AG20443 (cell line): ENCODE measurements at regions not wholly inside any gene's neighbourhood (a gene's known extent, or its start where the extent isn't known, plus 50 kb on each side); places are given as distances from the start of the nearest gene placed in this dataset.
A peak's percentile ranks its signal among the peaks of the same experiment; 100 is the strongest.

Experiments
- DNase-seq: peaks from one replicate; pipeline ENCODE4 v3.0.0; 2012; ENCODE audit warnings: low spot score, mixed read lengths

GRCh38 chr13:74669149-74669548 lies 534.9 kb upstream of the KLF12 start:
- no peak for DNase-seq

- no peak for DNase-seq
Measured at GRCh38 chr13:74667656-74668203, 533.5 kb upstream of the KLF12 start.

DNA sequence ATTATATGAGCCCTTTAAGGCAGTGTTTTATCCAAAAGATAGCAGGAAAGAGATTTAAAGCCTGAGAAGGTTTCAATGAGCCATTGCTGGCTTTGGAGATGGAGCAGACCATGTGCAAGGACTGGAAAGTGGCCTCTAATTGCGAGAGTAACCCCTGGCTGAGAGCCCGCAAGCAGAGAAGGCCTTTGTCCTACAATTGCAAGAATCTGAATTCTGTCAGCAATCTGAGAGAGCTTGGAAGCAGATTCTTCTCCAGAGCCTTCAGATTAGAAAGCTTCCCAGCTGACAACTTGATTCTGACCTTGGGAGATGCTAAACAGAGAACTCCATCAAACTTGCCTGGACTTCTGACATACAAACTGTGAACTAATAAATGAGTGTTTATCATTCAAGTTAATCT lies 528.7 kb upstream of the KLF12 start:
- no peak for DNase-seq

- peak; percentile 37 for DNase-seq
Measured at GRCh38 chr13:74661851-74662250, 527.6 kb upstream of the KLF12 start.

DNA sequence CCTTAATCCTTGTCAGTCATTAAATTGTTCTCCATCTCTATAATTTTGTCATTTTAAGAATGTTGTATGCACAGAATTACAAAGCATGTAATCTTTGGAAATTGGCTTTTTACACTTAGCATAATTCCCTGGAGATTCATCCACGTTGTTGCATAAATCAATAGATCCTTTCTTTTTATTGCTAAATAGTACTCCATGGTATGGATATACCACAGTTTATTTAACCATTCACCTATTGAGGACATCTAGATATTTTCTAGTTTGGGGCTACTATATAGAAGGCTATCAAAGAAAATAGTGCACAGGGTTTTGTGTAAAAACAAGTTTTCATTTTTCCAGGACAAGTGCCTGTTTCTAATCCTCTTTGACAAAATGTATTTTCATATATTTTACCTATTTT lies 523.6 kb upstream of the KLF12 start:
- DNase-seq, result no peak

GRCh38 chr13:74651121-74651520 lies 516.9 kb upstream of the KLF12 start:
- no peak for DNase-seq

- DNase-seq, result no peak
Measured at GRCh38 chr13:74647991-74648390, 513.8 kb upstream of the KLF12 start.

DNA sequence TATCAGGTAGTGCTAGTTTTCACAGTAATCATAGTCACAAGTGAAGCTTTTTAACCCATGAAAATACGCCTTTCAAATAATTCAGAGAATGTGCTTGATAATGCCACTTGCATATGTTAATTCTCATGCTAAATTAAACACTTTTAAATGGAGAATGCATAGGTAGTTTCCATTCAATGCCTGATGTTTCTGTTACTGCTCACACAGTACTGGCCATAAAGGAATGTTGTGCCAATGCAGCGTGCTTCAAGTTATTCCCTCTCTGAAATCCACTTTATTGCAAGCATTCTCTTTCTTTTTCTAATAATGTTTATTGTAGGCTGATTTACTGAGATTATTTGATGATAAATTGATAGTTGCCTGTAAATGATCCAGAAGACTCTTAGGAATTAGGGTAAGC lies 513.0 kb upstream of the KLF12 start:
- no peak for DNase-seq

GRCh38 chr13:74646091-74646490 lies 511.9 kb upstream of the KLF12 start:
- no peak for DNase-seq

DNA sequence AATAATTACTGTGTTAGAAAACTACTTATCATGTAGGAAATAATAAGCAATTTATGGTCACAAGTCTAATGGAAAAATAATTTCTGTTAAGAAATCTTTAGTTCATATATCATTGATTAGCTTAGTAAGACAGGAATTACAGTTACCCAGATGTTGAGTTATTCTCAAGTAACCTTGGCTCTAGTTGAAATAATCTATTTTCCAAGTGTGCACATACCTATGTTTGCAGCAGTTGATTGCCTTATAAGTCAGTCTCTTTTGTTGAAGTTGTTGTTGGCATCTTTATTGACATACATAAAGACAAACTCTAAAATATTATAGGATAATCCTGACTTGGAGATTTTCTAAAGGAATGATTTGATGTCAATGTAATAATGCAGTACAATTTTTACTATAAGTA lies 511.4 kb upstream of the KLF12 start:
- DNase-seq, result no peak

- peak; percentile 51 for DNase-seq
Measured at GRCh38 chr13:74644229-74644628, 510.0 kb upstream of the KLF12 start.

DNA sequence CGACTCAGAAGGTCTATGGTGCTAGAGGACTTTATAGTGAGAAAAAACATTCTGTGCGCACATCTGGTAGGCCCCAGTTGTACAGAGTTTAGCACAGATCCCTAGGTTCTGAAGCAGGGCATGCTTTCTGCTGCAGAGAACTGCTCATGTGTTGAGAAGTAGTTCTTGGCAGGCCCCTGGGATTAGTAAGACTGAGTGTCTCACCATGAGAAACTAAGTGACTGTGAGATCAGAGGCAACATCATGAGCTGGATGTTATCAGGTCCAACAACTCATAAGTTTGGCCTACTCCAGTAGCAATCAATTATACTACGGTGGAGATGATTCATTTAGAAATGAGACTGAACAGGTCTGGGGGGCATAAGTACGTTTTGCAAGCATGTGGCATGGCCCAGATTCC lies 507.4 kb upstream of the KLF12 start:
- DNase-seq, result peak; percentile 70

DNA sequence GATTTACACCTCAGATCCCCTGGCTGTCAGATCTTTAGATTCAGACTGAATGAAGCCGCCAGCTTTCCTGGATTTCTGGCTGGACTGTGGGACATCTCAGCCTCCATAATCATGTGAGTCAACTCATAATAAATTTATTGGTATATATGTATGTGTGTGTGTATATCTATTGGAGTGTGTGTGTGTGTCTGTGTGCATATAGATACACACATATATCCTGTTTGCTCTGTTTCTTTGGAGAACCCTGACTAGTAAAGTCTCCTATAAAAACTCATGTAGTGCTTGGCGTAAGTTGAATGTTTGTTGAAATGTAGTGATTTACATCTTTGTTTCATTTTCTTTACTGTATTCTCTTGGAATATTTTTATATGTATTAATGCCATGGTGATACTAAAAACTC lies 499.5 kb upstream of the KLF12 start:
- no peak for DNase-seq

DNA sequence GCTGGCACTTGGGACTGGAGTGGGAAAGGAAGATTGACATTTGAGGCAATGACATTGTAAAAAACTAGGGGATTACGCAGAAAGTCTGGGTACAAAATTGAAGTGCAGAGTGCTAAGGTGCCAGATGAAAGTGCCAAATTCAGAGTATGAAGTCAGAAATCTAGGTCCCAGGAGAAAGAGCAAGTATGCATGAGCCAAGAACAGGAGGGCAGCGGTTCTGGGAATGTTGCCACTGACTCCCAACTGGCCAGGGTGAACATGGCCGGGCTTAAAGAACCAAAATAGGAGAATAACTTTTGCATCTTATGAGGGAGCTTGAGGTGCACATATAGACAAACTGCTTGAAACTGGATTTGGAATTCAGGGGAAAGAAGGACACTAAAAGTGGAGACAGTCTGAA lies 495.8 kb upstream of the KLF12 start:
- no peak for DNase-seq

DNA sequence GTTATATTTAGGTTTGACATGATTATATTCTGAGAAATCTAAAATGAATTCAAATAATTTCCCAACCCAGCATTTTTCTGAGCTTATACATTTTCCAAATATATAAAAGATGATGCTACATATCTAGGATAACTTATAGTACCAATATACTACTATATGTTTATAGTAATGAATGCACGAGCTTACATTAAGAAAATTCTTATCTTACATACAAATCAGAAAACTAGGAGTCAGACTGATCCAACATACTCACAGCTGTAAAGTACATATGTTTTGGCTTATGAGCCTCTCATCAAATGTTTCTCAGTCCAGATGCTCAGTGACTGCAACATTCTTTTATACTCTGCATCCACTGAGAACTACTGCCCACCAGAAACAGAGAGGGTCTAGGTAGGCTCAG lies 491.3 kb upstream of the KLF12 start:
- DNase-seq, result no peak

GRCh38 chr13:74623761-74624160 lies 489.6 kb upstream of the KLF12 start:
- DNase-seq, result no peak

- DNase-seq, result no peak
Measured at GRCh38 chr13:74622284-74622683, 488.1 kb upstream of the KLF12 start.

DNA sequence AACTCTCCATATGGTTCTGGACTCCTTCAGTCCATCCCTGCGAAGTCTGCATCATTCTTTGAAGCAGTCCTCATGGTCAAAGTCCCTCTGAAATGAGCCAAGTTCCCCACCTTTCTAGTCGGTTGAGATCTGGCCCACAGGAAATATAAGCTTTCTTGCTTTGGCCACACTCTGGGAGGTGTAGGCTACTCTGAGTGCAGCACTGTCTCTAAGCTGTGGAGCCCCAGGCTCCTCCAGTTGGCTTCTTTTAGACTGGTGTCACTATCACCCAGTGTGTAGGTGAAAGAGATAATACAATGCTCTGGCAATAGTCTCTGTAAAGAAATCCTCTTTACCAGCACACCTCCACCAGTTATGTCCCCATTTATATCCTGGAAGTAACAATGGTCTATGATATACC lies 486.5 kb upstream of the KLF12 start:
- DNase-seq, result no peak

GRCh38 chr13:74620308-74620707 lies 486.1 kb upstream of the KLF12 start:
- DNase-seq, result no peak

DNA sequence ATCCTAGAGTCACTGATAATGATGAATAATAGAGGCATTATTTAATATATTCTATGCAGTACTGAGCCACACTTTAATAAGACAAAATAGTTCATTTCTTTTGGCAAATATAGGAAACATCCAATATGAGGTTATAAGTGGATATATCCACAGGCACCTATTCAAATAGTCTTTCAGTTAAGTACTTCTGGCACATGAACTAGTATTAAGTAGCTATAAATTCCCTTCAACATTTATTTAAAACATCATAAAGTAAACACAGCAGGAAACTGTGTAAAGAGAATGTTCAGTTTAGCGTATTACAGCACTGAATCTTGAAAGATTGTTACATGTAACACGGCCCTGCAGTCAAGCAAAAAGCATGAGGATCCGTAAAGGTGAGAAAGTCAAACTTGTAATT lies 463.3 kb upstream of the KLF12 start:
- no peak for DNase-seq

DNA sequence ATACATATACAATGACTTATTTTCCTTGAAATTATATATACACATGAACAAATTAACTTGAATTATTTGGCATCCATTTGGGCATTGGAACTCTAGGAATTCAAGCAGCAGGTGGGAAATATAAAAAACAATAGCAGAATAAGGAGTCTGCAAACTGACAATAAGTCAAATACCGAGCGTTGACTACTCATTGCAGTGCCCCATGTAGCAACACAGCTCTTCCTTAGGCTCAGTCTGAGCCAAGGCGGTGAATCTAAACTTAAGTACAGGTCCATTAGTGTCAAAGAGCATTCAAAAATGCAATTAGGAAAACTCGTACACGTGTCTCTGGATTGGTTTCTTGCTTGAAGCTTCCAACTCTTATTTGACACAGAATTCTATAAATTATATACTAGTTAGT lies 462.5 kb upstream of the KLF12 start:
- DNase-seq, result no peak

DNA sequence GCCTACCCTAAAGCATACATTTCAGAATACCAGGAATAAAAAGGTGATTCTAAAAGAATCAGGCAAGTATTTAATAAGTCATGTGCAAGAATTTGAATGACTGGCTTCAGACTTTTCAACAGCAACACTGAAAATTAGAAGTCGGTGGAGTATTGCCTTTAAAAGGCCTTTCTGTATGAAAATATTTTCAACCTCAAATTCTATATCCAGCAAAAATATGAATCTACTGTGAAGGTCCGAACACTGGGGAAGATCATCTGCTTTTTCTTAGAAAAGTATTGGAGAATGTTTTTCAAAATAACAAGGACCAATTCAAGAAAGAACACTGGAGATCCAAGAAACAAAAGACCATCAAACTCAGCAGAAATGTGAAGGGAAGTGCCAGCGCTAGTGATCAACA lies 459.5 kb upstream of the KLF12 start:
- DNase-seq, result no peak

DNA sequence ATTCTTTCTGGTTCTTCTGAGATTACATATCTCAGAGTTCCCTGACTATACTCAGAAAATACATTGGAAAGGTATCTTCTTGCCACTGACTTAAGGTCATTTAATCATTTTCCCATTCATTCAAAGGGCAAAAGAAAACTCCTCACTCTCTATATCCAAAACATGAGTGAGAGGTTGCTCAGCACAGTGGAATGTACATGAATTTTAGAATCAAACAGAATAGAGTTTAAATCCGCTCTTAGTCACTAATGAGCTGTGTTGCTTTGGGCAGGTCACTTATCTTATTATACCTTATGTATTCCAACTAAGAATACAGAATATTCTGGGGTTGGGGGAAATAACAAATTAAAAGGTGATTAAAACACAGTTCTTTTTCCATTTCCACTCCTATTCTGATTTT lies 452.6 kb upstream of the KLF12 start:
- no peak for DNase-seq

- DNase-seq, result no peak
Measured at GRCh38 chr13:74576420-74576819, 442.2 kb upstream of the KLF12 start.

GRCh38 chr13:74575729-74576125 lies 441.5 kb upstream of the KLF12 start:
- DNase-seq, result peak; percentile 87
